HCT116 (cell line): ENCODE measurements at regions not wholly inside any gene's neighbourhood (a gene's known extent, or its start where the extent isn't known, plus 50 kb on each side); places are given as distances from the start of the nearest gene placed in this dataset.

ENCODE experiments used
- ATAC-seq: fragments of 200-7000 bp; cut with Tn5 transposase; 2 replicates; pipeline ENCODE4 v1.9.1; 2020; ENCODE audit warnings: mild to moderate bottlenecking, moderate library complexity
- BruUV-seq: library from RNA; stranded (reverse); fragments of 400-500 nt; replicated peaks from 2 replicates; lab custom pipeline; 2021; lab: Mats Ljungman, UMichigan
- CTCF ChIA-PET: fragments of 300-600 bp; sonication (Branson Sonifier 250); formaldehyde crosslinking; loops from one replicate; lab custom pipeline; 2021; ENCODE audit warnings: antibody characterized with exemption; lab: Charles Lee
- POLR2A ChIA-PET: fragments of 300-600, 350-600 bp; sonication (Branson Sonifier 250); formaldehyde crosslinking; loops from one replicate; lab custom pipeline; 2021; ENCODE audit warnings: antibody characterized with exemption; lab: Charles Lee
- RAD21 ChIA-PET, 2 experiments: fragments of 300-600 bp; sonication (Branson Sonifier 250); formaldehyde crosslinking; loops; one replicate each; lab custom pipeline; 2023; ENCODE audit warnings: low total read pairs in 2 of 2; ENCODE audit not compliant: uncharacterized antibody in 2 of 2, unreplicated experiment in 2 of 2, low non-redundant PET in 1 of 2; lab: Charles Lee
- DNase-seq: peaks from one replicate; pipeline ENCODE4 v3.0.0-alpha.2; 2010; ENCODE audit warnings: low read depth, low spot score
- H2AFZ ChIP-seq: fragments of 200-600 bp; shearing (Covaris generic), sonication (generic); 2 replicates; pipeline ENCODE4 v1.6.1; 2017; ENCODE audit warnings: low read depth, mixed run types, mixed read lengths, antibody characterized with exemption, low read length; ENCODE audit not compliant: poor library complexity, severe bottlenecking
- H3K27ac ChIP-seq: 2 replicates; pipeline ENCODE4 v1.5.1; 2012; ENCODE audit warnings: low read depth, low read length
- H3K27me3 ChIP-seq: fragments of 200-600 bp; sonication (generic); 2 replicates; pipeline ENCODE4 v1.6.1; 2016; ENCODE audit warnings: mixed run types, low read length, mixed read lengths; ENCODE audit not compliant: insufficient read depth
- H3K36me3 ChIP-seq, 2 experiments: fragments of 200-500 bp in 1 of 2; fragments of 200-600 bp in 1 of 2; sonication (Bioruptor generic) in 1 of 2; sonication (generic) in 1 of 2; 2 replicates each; pipeline versions ENCODE4 v1.5.1 to v1.6.1; 2014 to 2016; ENCODE audit warnings: low read length in 2 of 2, inconsistent platforms in 1 of 2, mixed read lengths in 1 of 2, mixed run types in 1 of 2; ENCODE audit not compliant: insufficient read depth in 2 of 2, control insufficient read depth in 1 of 2
- H3K4me1 ChIP-seq, 2 experiments: fragments of 200-600 bp in 1 of 2; sonication (generic) in 1 of 2; 2 replicates each; pipeline versions ENCODE4 v1.5.1 to v1.6.1; 2012 to 2017; ENCODE audit warnings: low read length in 2 of 2, inconsistent platforms in 1 of 2, mild to moderate bottlenecking in 1 of 2, mixed read lengths in 1 of 2, mixed run types in 1 of 2, moderate library complexity in 1 of 2; ENCODE audit not compliant: insufficient read depth in 2 of 2, control insufficient read depth in 1 of 2
- H3K4me2 ChIP-seq: fragments of 200-600 bp; sonication (generic); 2 replicates; pipeline ENCODE4 v1.6.1; 2017; ENCODE audit warnings: mixed run types, low read length, mixed read lengths
- H3K4me3 ChIP-seq, 2 experiments: fragments of 200-600 bp in 1 of 2; sonication (generic) in 1 of 2; replicated peaks in 1 of 2; 2 replicates each; pipeline ENCODE4 v1.5.1; 2011 to 2016; ENCODE audit warnings: low read length in 2 of 2, control low read depth in 1 of 2, low read depth in 1 of 2, mild to moderate bottlenecking in 1 of 2, mixed read lengths in 1 of 2, mixed run types in 1 of 2
- H3K79me2 ChIP-seq: fragments of 200-600 bp; sonication (generic); 2 replicates; pipeline ENCODE4 v1.6.1; 2017; ENCODE audit warnings: mild to moderate bottlenecking, mixed run types, low read length, moderate library complexity, mixed read lengths; ENCODE audit not compliant: insufficient read depth
- H3K9ac ChIP-seq: fragments of 200-600 bp; sonication (generic); 2 replicates; pipeline ENCODE4 v1.6.1; 2016; ENCODE audit warnings: low read length, mixed read lengths
- H3K9me2 ChIP-seq: fragments of 200-600 bp; sonication (generic), shearing (Covaris generic); 2 replicates; pipeline ENCODE4 v1.6.1; 2017; ENCODE audit warnings: mixed run types, mild to moderate bottlenecking, moderate library complexity; ENCODE audit not compliant: insufficient read depth
- H3K9me3 ChIP-seq, 2 experiments: fragments of 200-500 bp in 1 of 2; fragments of 200-600 bp in 1 of 2; sonication (Bioruptor generic) in 1 of 2; sonication (generic) in 1 of 2; 2 replicates each; pipeline ENCODE4 v1.6.1; 2014 to 2017; ENCODE audit warnings: low read length in 2 of 2, mixed read lengths in 2 of 2, inconsistent platforms in 1 of 2, low read depth in 1 of 2, mild to moderate bottlenecking in 1 of 2, mixed run types in 1 of 2, moderate library complexity in 1 of 2; ENCODE audit not compliant: control insufficient read depth in 1 of 2, insufficient read depth in 1 of 2
- H4K20me1 ChIP-seq: fragments of 200-600 bp; sonication (generic), shearing (Covaris generic); 2 replicates; pipeline ENCODE4 v1.6.1; 2017; ENCODE audit warnings: mixed run types, mild to moderate bottlenecking, moderate library complexity; ENCODE audit not compliant: insufficient read depth
- ATF3 ChIP-seq: IDR thresholded peaks from 2 replicates; pipeline ENCODE4 v1.6.1; 2012
- CBX3 ChIP-seq: IDR thresholded peaks from 2 replicates; pipeline ENCODE4 v1.6.1; 2012; ENCODE audit warnings: low read depth
- CEBPB ChIP-seq: IDR thresholded peaks from 2 replicates; pipeline ENCODE4 v1.6.1; 2012; ENCODE audit warnings: low read depth
- ELF1 ChIP-seq: IDR thresholded peaks from 2 replicates; pipeline ENCODE4 v1.6.1; 2012; ENCODE audit warnings: low read depth, borderline replicate concordance
- JUND ChIP-seq: IDR thresholded peaks from 2 replicates; pipeline ENCODE4 v1.6.1; 2012
- POLR2AphosphoS5 ChIP-seq: IDR thresholded peaks from 2 replicates; pipeline ENCODE4 v1.6.1; 2011; ENCODE audit warnings: mild to moderate bottlenecking, low read depth, low read length, moderate library complexity
- SP1 ChIP-seq: IDR thresholded peaks from 2 replicates; pipeline ENCODE4 v1.6.1; 2012; ENCODE audit warnings: low read depth
- TCF7L2 ChIP-seq: IDR thresholded peaks from 2 replicates; pipeline ENCODE4 v1.7.0; 2011; ENCODE audit warnings: borderline replicate concordance, inconsistent platforms; ENCODE audit not compliant: insufficient read depth, insufficient read length; ENCODE audit errors: extremely low read depth
- ZBTB33 ChIP-seq: IDR thresholded peaks from 2 replicates; pipeline ENCODE4 v1.6.1; 2011; ENCODE audit warnings: mild to moderate bottlenecking, low read length, moderate library complexity; ENCODE audit not compliant: insufficient replicate concordance; ENCODE audit errors: extremely low read depth
- intact Hi-C: fragments of 100-400 bp; cut with micrococcal nuclease; formaldehyde crosslinking; loops from 2 replicates; pipeline ENCODE4 v1.10.0; 2022
- TF ChIP-seq, protein P1 (sequence below): IDR thresholded peaks from 2 replicates; pipeline ENCODE4 v1.6.1; 2012
- TF ChIP-seq, protein P2 (sequence below): IDR thresholded peaks from 2 replicates; pipeline ENCODE4 v1.6.1; 2012; ENCODE audit warnings: low read depth
- TF ChIP-seq, protein P3 (sequence below), 3 experiments: fragments of 200-600 bp in 1 of 3; sonication (generic) in 1 of 3; IDR thresholded peaks in 2 of 3; conservative IDR thresholded peaks in 1 of 3; 2 replicates each; pipeline ENCODE4 v1.5.1; 2012 to 2017; ENCODE audit warnings: low read depth in 2 of 3, low read length in 2 of 3, antibody characterized with exemption in 1 of 3, borderline replicate concordance in 1 of 3, control low read depth in 1 of 3, mild to moderate bottlenecking in 1 of 3, mixed read lengths in 1 of 3, mixed run types in 1 of 3, moderate library complexity in 1 of 3; ENCODE audit not compliant: insufficient read depth in 1 of 3

GRCh38 chr6:134414793-134415192 is 96.9 kb upstream of the SGK1 start:
- Histone ChIP-seq H3K9me3 (no peaks in the 10 kb centered on the region), H3K9me2 (no peaks in the 10 kb centered on the region), H3K4me3 (no peak overlapping the region), H3K4me1 (no peaks in the 10 kb centered on the region), H3K27ac (no peak overlapping the region), H2AFZ (no peak overlapping the region), H3K4me2 (no peak overlapping the region), H3K9ac (no peak overlapping the region), H4K20me1 (no peaks in the 10 kb centered on the region), H3K36me3 (no peaks in the 10 kb centered on the region), H3K27me3 (no peaks in the 10 kb centered on the region), H3K79me2 (no peaks in the 10 kb centered on the region)
- ATAC-seq (no peak), DNase-seq (no peak)
- POLR2A ChIA-PET: no interaction called here
- RAD21 ChIA-PET: no interaction called here
- CTCF ChIA-PET: no interaction called here
- intact Hi-C loops: no loop called here
- no TSS peak for BruUV-seq
- TF ChIP-seq ZBTB33 (no peak), ATF3 (no peak), POLR2AphosphoS5 (no peak), ELF1 (no peak), CBX3 (no peak), TCF7L2 (no peak), SP1 (no peak), JUND (no peak), CEBPB (no peak)
- TF ChIP-seq, protein P1, sequence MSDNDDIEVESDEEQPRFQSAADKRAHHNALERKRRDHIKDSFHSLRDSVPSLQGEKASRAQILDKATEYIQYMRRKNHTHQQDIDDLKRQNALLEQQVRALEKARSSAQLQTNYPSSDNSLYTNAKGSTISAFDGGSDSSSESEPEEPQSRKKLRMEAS: no peak
- TF ChIP-seq, protein P2, sequence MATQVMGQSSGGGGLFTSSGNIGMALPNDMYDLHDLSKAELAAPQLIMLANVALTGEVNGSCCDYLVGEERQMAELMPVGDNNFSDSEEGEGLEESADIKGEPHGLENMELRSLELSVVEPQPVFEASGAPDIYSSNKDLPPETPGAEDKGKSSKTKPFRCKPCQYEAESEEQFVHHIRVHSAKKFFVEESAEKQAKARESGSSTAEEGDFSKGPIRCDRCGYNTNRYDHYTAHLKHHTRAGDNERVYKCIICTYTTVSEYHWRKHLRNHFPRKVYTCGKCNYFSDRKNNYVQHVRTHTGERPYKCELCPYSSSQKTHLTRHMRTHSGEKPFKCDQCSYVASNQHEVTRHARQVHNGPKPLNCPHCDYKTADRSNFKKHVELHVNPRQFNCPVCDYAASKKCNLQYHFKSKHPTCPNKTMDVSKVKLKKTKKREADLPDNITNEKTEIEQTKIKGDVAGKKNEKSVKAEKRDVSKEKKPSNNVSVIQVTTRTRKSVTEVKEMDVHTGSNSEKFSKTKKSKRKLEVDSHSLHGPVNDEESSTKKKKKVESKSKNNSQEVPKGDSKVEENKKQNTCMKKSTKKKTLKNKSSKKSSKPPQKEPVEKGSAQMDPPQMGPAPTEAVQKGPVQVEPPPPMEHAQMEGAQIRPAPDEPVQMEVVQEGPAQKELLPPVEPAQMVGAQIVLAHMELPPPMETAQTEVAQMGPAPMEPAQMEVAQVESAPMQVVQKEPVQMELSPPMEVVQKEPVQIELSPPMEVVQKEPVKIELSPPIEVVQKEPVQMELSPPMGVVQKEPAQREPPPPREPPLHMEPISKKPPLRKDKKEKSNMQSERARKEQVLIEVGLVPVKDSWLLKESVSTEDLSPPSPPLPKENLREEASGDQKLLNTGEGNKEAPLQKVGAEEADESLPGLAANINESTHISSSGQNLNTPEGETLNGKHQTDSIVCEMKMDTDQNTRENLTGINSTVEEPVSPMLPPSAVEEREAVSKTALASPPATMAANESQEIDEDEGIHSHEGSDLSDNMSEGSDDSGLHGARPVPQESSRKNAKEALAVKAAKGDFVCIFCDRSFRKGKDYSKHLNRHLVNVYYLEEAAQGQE: no peak
- TF ChIP-seq, protein P3, sequence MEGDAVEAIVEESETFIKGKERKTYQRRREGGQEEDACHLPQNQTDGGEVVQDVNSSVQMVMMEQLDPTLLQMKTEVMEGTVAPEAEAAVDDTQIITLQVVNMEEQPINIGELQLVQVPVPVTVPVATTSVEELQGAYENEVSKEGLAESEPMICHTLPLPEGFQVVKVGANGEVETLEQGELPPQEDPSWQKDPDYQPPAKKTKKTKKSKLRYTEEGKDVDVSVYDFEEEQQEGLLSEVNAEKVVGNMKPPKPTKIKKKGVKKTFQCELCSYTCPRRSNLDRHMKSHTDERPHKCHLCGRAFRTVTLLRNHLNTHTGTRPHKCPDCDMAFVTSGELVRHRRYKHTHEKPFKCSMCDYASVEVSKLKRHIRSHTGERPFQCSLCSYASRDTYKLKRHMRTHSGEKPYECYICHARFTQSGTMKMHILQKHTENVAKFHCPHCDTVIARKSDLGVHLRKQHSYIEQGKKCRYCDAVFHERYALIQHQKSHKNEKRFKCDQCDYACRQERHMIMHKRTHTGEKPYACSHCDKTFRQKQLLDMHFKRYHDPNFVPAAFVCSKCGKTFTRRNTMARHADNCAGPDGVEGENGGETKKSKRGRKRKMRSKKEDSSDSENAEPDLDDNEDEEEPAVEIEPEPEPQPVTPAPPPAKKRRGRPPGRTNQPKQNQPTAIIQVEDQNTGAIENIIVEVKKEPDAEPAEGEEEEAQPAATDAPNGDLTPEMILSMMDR (IDR thresholded peaks at IDR 0.05 in 2 of 3, conservative IDR thresholded peaks at IDR 0.05 in 1 of 3; ENCODE audit: borderline replicate concordance in 1 of 3, insufficient read depth in 1 of 3, low read depth in 2 of 3, low read length in 2 of 3): no peak
